ENCODE measurements at regions not wholly inside any gene's neighbourhood (a gene's known extent, or its start where the extent isn't known, plus 50 kb on each side); places are given as distances from the start of the nearest gene placed in this dataset.

- DNase-seq (ENCODE audit: low spot score), result no peak
- H3K27ac ChIP-seq, result no peak overlapping the region
- no peak for TF ChIP-seq CTCF (conservative IDR thresholded peaks at IDR 0.05; ENCODE audit: low read depth)
- ChIA-PET CTCF (interaction anchor here (0.7 kb wide), 1 partner anchor 56 kb away, joined by 3 read pairs; no protein-coding TSS in a partner anchor), POLR2A (ENCODE audit: low non-redundant PET) (no interaction called here)
These were observed 190.2 kb downstream of the BUD13 start for GRCh38 chr11:116582571-116582970.

- TF ChIP-seq CTCF (conservative IDR thresholded peaks at IDR 0.05; ENCODE audit: low read depth), result no peak
- no peak for DNase-seq (ENCODE audit: low spot score)
- H3K27ac ChIP-seq, result no peak overlapping the region
- POLR2A ChIA-PET (ENCODE audit: low non-redundant PET), result no interaction called here
- CTCF ChIA-PET, result interaction anchor here (0.6 kb wide), 1 partner anchor 16 kb away, joined by 3 read pairs; no protein-coding TSS in a partner anchor
These were observed 191.4 kb downstream of the BUD13 start for GRCh38 chr11:116581349-116581748.

- no peak overlapping the region for H3K27ac ChIP-seq
- no peak for DNase-seq (ENCODE audit: low spot score)
- CTCF ChIA-PET, result interaction anchor here (0.6 kb wide), 1 partner anchor 15 kb away, joined by 3 read pairs; no protein-coding TSS in a partner anchor
- TF ChIP-seq CTCF (conservative IDR thresholded peaks at IDR 0.05; ENCODE audit: low read depth), result no peak
- POLR2A ChIA-PET (ENCODE audit: low non-redundant PET), result no interaction called here
These were observed 192.0 kb downstream of the BUD13 start for GRCh38 chr11:116580799-116581198.

GRCh38 chr11:116579857-116580727, 192.7 kb downstream of the BUD13 start:
- no peak for TF ChIP-seq CTCF (conservative IDR thresholded peaks at IDR 0.05; ENCODE audit: low read depth)
- DNase-seq (ENCODE audit: low spot score), result no peak
- POLR2A ChIA-PET (ENCODE audit: low non-redundant PET), result no interaction called here

GRCh38 chr11:116579031-116579653, 193.6 kb downstream of the BUD13 start:
- DNase-seq (ENCODE audit: low spot score), result no peak
- POLR2A ChIA-PET (ENCODE audit: low non-redundant PET), result no interaction called here
- H3K27ac ChIP-seq, result no peak overlapping the region
- CTCF ChIA-PET, result no interaction called here
- no peak for TF ChIP-seq CTCF (conservative IDR thresholded peaks at IDR 0.05; ENCODE audit: low read depth)

More at GRCh38 chr11:116579857-116580727, 192.7 kb downstream of the BUD13 start:
- no peak overlapping the region for H3K27ac ChIP-seq
- CTCF ChIA-PET, result no interaction called here

GRCh38 chr11:116577956-116578355, 194.8 kb downstream of the BUD13 start:
- CTCF ChIA-PET, result interaction anchor here (1.2 kb wide), 1 partner anchor 79 kb away, joined by 5 read pairs; no protein-coding TSS in a partner anchor
- H3K27ac ChIP-seq, result no peak overlapping the region
- no peak for TF ChIP-seq CTCF (conservative IDR thresholded peaks at IDR 0.05; ENCODE audit: low read depth)
- no peak for DNase-seq (ENCODE audit: low spot score)
- POLR2A ChIA-PET (ENCODE audit: low non-redundant PET), result no interaction called here
